Epidermal melanocyte (primary cell): ENCODE measurements at regions not wholly inside any gene's neighbourhood (a gene's known extent, or its start where the extent isn't known, plus 50 kb on each side); places are given as distances from the start of the nearest gene placed in this dataset.
"Not testable (repeated sequence)": the region's sequence is repeated elsewhere in the genome, so short reads cannot be mapped to it uniquely, and the experiment has no call there.

Source experiments
- DNase-seq: peaks from one replicate; pipeline ENCODE4 v3.0.0; 2011; ENCODE audit warnings: low spot score; ENCODE audit not compliant: insufficient read length

- DNase-seq: no peak
Measured at GRCh38 chr12:25615119-25615518, 62.0 kb upstream of the LMNTD1 start.

DNA sequence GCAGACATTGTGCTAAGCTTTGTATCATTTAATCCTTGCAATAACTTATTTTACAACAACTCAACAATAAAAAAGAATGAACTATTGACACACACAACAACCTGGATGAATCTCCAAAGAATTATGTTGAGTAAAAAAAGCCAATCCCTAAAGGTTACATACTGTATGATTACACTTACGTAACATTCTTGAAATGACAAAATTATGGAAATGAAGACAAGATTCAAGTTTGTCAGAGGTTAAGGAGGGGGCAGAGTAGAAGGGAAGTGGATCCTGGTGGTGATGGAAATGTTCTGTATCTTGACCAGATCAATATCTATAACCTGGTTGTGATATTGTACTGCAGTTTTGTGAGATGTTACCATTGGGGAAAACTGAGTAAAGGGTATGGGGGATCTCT, 63.2 kb upstream of the LMNTD1 start:
- DNase-seq: no peak

- DNase-seq: no peak
Measured at GRCh38 chr12:25617991-25618390, 64.9 kb upstream of the LMNTD1 start.

DNA sequence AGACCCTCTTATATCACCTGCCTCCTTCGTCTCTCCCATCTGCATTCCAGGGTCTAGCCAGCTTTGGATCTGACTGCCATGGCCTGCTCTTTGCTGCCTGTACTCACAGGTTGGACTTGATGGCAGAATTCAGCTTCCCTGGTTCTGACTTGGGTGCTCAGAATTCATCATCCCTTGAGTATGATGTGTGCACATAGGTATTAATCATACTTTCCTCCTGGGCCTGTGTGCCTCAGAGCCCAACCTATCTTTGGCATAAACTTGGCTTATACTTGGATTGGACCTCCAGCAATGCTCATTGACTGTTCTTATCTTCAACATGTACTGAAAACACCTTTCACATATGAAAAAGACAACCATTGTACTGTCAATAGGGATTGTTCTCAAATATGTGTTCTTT, 70.7 kb upstream of the LMNTD1 start:
- no peak for DNase-seq

GRCh38 chr12:25625146-25625545, 72.1 kb upstream of the LMNTD1 start:
- DNase-seq: no peak

DNA sequence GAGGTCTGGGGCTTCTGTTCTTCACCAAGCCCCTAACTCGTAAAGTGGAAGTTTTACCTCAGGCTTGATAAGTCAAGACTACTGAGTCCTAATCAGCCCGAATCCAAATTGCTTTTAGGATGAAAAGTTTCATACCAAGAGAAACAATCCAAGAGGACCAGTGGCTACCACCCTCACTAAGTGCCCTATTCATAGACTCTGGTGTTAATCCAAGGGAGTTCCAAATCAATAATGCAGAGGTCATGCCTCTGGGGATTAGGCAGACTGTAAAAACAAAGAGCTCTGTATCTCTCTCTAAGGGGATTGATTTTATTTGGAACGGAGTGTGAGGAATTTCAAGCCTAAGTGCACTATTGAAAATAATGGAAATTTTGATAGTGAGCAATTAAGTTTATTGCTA, 76.3 kb upstream of the LMNTD1 start:
- DNase-seq: peak; percentile 34

DNA sequence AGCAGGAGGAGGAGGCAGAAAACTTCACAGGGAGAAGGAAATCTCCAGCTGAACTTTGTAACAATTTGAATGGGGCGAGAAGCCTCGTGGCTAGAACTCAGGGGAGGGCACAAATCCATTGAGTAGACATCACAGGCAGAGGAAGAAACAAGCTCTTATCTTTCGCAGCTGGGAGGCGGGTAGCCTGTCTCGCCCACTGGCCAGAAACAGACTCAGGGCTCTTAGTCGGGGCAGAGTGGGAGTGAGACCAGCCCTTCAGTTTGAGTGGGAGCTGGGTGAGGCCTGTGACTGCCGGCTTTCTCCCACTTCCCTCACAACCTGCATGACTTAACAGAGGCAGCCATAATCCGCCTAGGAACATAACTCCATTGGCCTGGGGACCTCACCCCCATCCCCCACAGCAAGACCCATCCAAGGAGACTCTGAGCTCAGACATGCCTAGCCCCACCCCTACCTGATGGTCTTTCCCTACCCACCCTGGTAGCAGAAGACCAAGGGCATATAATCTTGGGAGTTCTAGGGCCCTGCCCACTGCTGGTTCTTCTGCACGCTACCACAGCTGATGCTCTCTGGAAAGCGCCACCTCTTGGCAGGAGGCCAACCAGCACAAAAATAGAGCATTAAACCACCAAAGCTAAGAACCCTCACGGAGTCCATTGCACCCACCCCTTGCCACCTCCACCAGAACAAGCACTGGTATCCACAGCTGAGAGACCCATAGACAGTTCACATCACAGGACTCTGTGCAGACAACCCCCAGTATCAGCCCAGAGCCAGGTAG, 77.8 kb upstream of the LMNTD1 start:
- not testable (repeated sequence) for DNase-seq

GRCh38 chr12:25633149-25633548, 80.1 kb upstream of the LMNTD1 start:
- DNase-seq: not testable (repeated sequence)

GRCh38 chr12:25637752-25638151, 84.7 kb upstream of the LMNTD1 start:
- no peak for DNase-seq

GRCh38 chr12:25639406-25639805, 86.3 kb upstream of the LMNTD1 start:
- no peak for DNase-seq

- no peak for DNase-seq
Measured at GRCh38 chr12:25644979-25645378, 91.9 kb upstream of the LMNTD1 start.

DNA sequence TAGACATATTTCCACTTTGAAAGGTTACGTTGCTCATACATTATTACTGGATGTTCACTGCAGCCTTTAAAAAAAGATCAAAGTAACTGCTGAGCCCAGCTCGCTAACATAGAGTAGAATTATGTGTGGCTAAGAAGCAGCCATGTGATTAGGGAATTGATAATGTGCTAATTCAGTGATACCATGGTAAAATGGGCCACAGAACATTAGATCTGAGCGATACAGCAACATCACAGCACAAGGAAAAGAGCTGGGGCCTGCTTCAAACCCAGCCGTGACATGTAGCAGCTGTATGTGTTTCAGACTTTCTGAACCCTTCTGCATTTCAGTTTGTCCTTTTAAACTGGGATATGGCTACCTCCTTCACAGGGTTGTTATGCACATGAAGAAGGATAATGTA, 92.3 kb upstream of the LMNTD1 start:
- DNase-seq: no peak

DNA sequence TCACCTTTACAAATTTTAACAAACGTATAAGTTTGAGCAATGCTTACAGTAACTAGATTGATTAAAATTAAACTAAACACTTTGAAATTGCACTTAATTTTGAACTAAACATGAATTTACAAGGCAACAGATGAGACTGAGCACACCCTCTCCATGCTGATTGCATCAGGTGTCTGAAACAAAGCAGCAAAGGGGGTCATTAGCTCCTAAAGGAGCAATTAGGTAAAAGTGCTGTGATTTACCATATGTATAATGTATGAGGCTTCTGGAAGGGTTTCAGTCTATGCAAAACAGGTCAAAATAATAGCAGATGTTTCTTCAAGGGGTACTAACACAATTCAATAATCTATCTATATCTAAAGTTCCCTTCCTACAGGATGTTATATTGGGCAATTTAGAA, 98.8 kb upstream of the LMNTD1 start:
- no peak for DNase-seq

DNA sequence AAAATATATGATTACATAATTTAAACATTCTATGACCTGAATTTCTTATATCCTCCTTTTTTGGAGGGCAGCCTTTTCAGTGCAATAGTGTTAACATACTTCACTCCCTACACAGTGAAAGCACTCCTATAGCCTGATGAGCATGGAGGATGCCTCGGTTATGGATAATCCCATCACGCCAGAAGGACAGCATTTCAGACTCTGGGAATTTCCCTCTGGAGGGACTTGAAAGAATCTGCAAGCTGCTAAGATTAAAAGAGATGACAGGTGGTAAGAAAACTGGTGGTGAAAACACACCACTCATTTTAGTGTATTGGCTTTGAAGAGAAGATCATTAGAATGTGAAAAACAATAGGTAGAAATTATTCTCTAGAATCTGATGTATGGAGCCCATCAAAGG, 99.3 kb upstream of the LMNTD1 start:
- DNase-seq: no peak

DNA sequence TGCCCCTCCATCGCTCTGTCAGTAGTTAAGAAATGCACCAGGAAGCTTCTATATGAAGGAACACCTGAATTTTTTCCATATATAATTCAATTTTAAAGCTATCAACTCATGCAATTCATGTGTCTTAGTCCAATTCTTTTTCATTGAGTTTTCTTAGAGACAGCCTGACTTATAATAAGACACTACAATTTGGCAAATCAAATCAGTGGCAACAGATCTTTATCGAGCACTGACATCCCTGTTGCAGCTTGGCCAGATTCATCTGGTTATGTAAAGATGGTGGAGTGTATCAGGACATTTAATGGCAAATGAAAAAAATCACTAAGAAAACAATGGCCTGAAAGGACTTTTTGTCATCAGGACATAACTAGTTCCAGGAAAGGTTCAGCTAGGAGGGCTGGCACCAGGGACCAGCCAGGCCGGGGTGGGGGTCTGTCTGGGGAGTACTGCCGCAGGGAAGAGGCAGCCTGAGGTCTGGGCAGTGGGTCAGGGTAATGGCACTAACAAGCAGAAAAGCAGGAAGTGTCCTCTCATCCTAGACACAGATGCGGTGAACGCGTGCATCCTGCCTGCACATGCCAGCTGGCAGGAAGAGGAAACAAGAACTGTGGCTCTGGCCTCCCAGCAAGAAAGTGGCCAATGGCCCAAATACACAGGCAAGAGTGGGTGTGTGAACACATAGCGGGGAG, 100.5 kb upstream of the LMNTD1 start:
- no peak for DNase-seq

- no peak for DNase-seq
Measured at GRCh38 chr12:25655702-25656101, 102.6 kb upstream of the LMNTD1 start.

- DNase-seq: no peak
Measured at GRCh38 chr12:25659621-25660020, 106.5 kb upstream of the LMNTD1 start.

GRCh38 chr12:25670076-25671055, 117.3 kb upstream of the LMNTD1 start:
- no peak for DNase-seq

DNA sequence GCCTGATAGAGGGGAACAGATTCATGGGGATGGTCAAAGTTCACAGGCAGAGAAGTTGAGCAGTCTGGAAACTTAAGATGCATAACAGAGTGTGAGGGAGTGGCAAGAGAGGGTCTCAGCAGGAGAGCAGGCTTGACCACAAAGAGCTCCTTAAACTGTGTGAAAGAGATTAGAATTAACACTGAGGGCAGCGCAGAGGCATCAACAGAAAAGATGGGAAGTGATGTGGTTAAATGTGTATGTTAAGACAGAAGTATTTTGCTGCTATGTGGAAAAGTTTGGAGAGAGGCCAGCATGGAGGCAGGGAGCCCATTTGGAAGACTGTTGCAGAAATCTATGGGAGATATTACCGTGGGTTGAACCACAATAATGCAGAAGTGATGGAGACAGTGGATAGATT, 122.7 kb upstream of the LMNTD1 start:
- DNase-seq: no peak

GRCh38 chr12:25677232-25677937, 124.3 kb upstream of the LMNTD1 start:
- DNase-seq: no peak

DNA sequence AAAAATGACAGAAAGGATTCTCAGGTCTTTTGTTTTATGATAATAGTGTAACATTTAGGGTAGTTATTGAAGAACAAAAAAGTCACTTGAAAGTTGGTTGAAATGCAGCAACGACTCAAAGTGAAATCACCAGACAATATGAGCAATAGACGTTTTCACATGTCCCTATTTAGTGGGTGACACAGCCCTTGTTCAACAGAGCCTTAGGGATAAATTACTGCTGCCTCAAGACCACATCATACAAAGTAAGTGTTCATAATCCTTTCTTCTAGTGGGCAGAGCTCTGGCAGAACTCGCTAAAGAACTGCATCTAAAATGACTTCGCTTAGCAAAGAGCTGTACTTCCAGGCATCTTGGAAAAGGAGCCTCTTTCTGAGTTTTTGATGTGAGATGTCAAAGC, 128.5 kb upstream of the LMNTD1 start:
- DNase-seq: no peak
